GM18858 (cell line): ENCODE measurements at regions not wholly inside any gene's neighbourhood (a gene's known extent, or its start where the extent isn't known, plus 50 kb on each side); places are given as distances from the start of the nearest gene placed in this dataset.
"Not testable (repeated sequence)": the region's sequence is repeated elsewhere in the genome, so short reads cannot be mapped to it uniquely, and the experiment has no call there.

ENCODE experiments used
- ATAC-seq: cut with Tn5 transposase; IDR thresholded peaks from one replicate; pipeline ENCODE4 v1.9.1; 2021; ENCODE audit not compliant: unreplicated experiment

DNA sequence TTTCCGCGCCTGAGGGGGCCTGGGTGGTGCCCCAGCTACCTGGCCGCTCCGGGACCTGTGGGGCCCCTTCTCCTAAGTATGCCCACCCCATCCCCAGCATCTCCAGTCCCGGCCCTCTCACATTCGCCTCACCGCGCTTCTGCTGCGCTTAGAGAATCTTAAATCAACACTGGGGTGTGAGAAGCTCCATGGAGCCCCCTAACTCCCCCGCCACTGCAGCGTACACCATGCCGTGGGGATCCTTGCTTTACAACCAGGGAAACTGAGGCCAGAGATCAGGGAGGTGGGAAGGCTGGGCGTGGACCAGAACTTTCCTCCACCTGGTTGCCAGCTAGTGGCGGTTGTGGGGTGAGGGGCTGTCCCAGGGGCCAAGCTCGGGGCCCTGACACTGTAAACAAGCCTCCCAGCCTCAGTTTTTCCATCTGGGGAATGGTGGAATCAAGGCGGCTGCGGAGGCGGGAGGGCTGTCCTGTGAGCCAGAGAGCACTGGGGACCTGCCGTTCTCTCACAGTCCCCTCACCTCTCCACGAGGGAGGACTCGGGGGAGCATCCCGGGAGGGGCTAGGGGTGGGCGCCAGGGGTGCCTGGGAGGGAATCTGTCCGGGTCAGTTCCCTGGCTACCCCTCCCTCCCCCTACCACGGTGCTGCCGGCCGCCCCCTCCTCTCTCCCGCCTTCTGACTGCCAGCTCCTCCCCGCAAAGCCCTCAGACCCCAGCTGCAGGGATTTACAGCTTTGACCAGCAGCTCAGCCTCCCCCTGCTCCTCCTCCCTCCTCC lies 161.2 kb downstream of the C9orf50 start:
- no peak for ATAC-seq

DNA sequence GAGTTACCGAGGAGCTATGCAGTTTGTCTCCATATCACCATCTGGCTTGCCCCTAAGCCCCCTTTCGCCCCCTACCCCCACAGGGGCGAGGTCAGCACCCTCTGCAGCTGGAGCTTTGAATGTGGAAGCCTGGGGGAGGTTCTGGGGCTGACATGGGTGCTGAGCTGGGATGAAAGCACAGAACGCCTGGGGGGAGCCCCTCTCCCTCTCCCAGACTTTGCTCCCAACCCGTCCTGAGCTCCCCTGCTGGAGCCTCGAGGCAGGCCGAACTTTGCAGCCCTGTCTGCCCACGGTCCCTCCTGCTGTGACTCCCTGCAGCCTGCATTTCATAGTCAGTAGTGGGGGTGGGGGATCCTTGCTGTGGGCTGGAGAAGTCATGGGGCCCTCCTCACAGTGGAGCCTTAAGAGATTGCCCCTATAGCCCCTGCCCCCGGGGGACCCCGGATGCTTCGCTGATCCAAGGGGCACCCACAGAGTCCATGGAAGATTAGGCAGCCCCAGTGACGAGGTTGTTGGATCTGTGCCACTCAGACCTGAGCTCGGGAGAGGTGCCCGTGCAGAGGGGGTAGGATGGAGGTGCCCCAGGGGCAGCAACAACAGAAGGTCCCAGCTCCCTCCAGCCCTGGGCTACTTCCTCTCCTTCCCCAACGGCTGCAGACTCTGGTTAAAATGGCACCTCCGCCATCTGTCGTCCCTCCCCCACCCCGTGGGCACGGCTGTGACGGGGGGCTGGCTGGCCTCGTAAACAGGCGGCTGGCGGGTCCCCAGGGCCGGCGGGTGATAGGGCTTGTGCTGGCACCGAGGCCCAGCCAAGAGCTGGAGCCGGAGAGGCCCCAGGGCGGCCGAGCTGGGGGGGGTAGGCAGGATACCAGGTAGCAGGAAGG lies 162.0 kb downstream of the C9orf50 start:
- no peak for ATAC-seq

GRCh38 chr9:129458155-129458661 lies 162.7 kb downstream of the C9orf50 start:
- ATAC-seq, result no peak

GRCh38 chr9:129457325-129457779 lies 163.5 kb downstream of the C9orf50 start:
- no peak for ATAC-seq

GRCh38 chr9:129456549-129457324 lies 164.2 kb downstream of the C9orf50 start:
- no peak for ATAC-seq

GRCh38 chr9:129455151-129455995 lies 165.5 kb downstream of the C9orf50 start:
- ATAC-seq, result no peak

DNA sequence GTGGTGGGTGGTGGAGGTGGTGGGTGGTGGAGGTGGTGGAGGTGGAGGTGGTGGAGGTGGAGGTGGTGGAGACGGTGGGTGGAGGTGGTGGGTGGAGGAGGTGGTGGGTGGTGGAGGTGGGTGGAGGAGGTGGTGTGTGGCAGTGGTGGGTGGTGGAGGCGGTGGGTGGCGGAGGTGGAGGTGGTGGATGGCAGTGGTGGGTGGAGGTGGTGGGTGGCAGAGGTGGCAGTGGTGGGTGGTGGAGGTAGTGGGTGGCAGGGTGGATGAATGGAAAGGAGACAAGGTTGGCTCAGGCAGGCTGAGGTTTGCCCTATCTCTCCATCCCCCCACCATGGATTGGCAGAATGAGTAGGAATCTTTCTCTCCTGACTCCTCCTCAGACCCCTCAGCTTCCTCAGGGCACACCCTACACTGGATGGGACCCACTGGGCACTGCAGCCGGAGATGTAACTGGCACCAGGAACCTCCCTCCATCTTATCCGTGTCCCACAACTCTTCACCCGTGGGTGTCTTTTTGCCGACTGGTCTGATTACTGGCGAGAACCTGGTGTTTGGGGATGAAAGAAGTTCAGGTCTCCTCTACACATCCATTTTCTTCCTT lies 166.3 kb downstream of the C9orf50 start:
- no peak for ATAC-seq

- ATAC-seq, result no peak
These were observed 167.2 kb downstream of the C9orf50 start for GRCh38 chr9:129453734-129454133.

- no peak for ATAC-seq
These were observed 169.2 kb downstream of the C9orf50 start for GRCh38 chr9:129451669-129452068.

DNA sequence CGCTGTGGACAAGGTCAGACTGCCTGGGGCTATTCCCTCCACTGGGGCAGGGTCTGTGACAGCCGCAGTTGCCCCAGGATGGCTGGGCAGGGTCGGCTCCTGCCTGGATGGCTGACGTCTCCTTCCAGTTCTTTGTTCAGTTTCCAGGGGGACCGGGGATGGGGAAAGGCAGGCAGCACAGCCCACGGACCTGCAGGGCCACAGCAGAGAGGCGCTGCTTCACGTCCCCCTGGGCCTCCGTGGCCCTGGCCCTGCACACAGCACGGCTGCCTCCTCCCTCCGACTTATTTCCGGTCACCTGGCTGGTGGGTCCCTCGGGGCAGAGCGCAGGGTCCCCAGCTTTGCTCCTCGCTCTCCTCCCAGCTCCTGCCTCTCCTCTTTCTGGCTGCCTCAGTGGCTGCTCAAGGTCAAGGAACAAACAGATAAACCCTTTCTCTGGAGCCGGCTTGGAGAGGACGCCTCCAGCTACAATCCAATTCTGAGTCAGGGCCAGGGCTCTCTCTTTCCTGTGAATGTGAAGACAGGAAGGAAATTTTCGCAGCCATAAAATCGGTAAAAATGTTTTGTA lies 169.7 kb downstream of the C9orf50 start:
- ATAC-seq, result no peak

GRCh38 chr9:129449066-129449465 lies 171.8 kb downstream of the C9orf50 start:
- no peak for ATAC-seq

GRCh38 chr9:129446828-129447550 lies 173.9 kb downstream of the C9orf50 start:
- no peak for ATAC-seq

- no peak for ATAC-seq
These were observed 175.1 kb downstream of the C9orf50 start for GRCh38 chr9:129445794-129446306.

- not testable (repeated sequence) for ATAC-seq
These were observed 177.3 kb downstream of the C9orf50 start for GRCh38 chr9:129443515-129444164.

DNA sequence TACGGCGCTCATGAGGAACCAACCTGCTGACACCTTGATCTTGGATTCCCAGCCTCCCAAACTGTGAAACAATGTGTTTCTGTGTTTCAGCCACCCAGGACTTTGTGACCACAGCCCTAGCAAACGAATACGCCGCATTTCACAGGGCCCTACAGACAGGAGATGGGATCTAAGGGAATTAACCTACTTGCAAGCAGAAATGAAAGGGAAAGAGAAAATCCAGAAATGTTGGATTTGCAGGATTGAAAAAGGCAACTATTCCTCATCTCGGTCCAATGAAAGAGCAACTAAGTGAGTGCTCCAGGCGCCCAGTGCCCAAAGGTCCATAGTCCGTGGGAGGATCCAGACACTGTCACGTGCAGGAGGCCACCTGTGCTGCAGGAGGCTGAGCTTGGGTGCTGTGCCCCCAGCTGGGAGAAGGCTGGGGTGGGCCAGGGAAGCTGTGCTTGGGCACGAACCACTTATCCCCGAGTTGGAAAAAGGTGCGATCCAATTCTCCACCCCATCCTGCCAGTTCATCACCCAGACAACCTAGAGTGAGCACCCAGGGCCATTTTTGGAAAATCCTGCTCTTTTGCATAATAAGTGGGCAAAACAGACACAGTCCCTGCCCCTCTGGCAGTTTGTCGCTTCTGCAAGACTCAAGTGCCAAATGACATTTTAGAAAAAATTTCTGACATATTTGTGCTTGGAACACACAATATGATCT lies 177.9 kb downstream of the C9orf50 start:
- ATAC-seq, result no peak

DNA sequence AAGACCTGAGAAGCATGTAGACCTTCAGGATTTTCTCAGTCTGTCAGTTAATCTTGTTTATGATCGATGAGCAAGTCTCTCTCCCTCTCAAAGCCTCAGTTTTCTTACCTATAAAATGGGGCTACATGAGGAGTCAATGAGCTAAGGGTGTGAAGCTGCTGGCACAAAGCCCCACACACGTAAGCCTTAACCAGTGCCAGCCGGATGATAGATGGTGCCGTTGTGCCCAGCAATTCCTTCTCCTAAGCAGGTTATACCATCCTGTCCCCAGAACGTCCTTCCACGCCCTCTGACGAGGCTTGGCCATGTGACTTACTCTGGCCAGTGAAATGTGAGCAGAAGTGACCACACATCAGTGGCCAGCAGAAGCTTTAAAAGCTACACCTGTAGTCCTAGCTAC lies 179.0 kb downstream of the C9orf50 start:
- ATAC-seq, result no peak

- ATAC-seq, result no peak
These were observed 180.3 kb downstream of the C9orf50 start for GRCh38 chr9:129440435-129441186.
